ENCODE measurements at regions not wholly inside any gene's neighbourhood (a gene's known extent, or its start where the extent isn't known, plus 50 kb on each side); places are given as distances from the start of the nearest gene placed in this dataset.
"Not testable (repeated sequence)": the region's sequence is repeated elsewhere in the genome, so short reads cannot be mapped to it uniquely, and the experiment has no call there.

DNA sequence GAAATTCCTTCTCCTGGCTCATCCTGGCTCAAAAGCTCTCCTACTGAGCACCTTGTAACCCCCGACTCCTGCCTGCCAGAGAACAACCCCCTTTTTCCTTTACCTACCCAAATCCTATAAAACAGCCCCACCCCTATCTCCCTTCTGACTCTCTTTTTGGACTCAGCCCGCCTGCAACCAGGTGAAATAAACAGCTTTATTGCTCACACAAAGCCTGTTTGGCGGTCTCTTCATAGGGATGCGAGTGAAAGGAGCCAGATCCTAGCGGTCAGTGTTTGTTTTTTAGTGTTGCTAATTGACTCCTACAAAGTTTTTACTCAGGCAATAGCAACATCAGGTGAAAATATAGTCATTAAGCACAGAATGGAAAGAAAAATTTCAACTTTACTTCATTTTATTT lies 592.3 kb upstream of the AADAT start:
- not testable (repeated sequence) for H2AK5ac ChIP-seq (ENCODE audit: low read length); H3K4me1 ChIP-seq (ENCODE audit: control insufficient read depth in 1 of 2, insufficient read depth in 2 of 2, low read length in 2 of 2); H3K18ac ChIP-seq (ENCODE audit: low read length); H3K27me3 ChIP-seq (ENCODE audit: insufficient read depth, low read length); H4K12ac ChIP-seq (ENCODE audit: low read depth, low read length); H2BK5ac ChIP-seq (ENCODE audit: low read depth, low read length, poor library complexity); H2AFZ ChIP-seq (ENCODE audit: insufficient read depth, low read length, poor library complexity); H3K4me2 ChIP-seq (ENCODE audit: low read length); H2BK120ac ChIP-seq (ENCODE audit: insufficient read depth, low read length, poor library complexity); H3K36me3 ChIP-seq (ENCODE audit: control insufficient read depth in 1 of 2, insufficient read depth in 2 of 2, low read length in 2 of 2); H3K14ac ChIP-seq (ENCODE audit: low read length); H3K79me1 ChIP-seq (ENCODE audit: low read length); H4K8ac ChIP-seq (ENCODE audit: low read depth, low read length); H2BK12ac ChIP-seq (ENCODE audit: low read length); H3K9me3 ChIP-seq (ENCODE audit: insufficient read depth, low read depth, low read length); H3K9ac ChIP-seq (ENCODE audit: low read length); H3K4ac ChIP-seq (ENCODE audit: low read depth, low read length); H3K27ac ChIP-seq (ENCODE audit: low read depth, low read length); H4K91ac ChIP-seq (ENCODE audit: low read depth, low read length); DNase-seq; H3K4me3 ChIP-seq (ENCODE audit: low read depth, low read length); H3K23ac ChIP-seq (ENCODE audit: low read length); H3K79me2 ChIP-seq (ENCODE audit: control insufficient read depth, insufficient read depth, low read length, poor library complexity)
- WGBS (ENCODE audit: extremely low coverage, insufficient coverage, insufficient read length), result no CpG with 5 or more reads among the region's 5 CpGs

DNA sequence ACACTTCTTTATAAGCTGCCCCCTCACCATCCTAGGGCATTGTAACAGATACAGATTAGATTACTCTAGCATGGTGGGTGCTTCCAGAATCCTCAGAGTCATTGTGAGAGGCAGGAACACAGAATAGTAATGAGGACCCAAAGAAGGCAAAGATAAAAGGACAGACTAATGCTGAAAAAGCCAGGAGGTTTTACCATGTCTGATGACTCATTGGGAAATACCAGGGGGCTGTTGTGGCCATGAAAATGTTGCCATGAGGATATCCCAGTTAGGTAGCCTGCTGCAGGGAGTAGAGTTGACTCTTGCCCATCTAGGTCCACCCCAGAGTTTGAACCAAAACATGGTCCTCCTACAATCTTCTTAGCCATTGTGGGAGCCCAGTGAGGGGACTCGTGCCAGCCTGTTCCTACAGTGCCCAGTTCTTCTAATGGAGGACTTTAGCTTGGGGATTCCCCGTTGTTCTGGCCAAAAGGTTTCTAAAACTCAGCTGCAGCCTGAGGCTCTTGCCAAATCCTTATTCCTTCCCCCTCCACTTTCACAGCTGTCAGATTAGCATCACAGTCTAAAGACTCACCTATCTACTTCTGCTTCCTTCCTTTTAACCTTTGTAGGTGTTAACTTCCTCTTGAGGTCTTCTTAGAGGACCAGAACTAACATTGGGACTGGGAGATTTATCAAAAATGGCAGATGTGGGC lies 586.0 kb upstream of the AADAT start:
- H3K27ac ChIP-seq (ENCODE audit: low read depth, low read length), result no peak overlapping the region
- H4K91ac ChIP-seq (ENCODE audit: low read depth, low read length), result no peak overlapping the region
- H3K27me3 ChIP-seq (ENCODE audit: insufficient read depth, low read length), result no peaks in the 10 kb centered on the region
- H2BK120ac ChIP-seq (ENCODE audit: insufficient read depth, low read length, poor library complexity), result no peak overlapping the region
- no peak overlapping the region for H3K4me3 ChIP-seq (ENCODE audit: low read depth, low read length)
- H3K4me2 ChIP-seq (ENCODE audit: low read length), result no peak overlapping the region
- no CpG with 5 or more reads among the region's 2 CpGs for WGBS (ENCODE audit: extremely low coverage, insufficient coverage, insufficient read length)
- H3K14ac ChIP-seq (ENCODE audit: low read length), result no peak overlapping the region
- H2AFZ ChIP-seq (ENCODE audit: insufficient read depth, low read length, poor library complexity), result no peak overlapping the region
- H3K36me3 ChIP-seq (ENCODE audit: control insufficient read depth in 1 of 2, insufficient read depth in 2 of 2, low read length in 2 of 2), result no peaks in the 10 kb centered on the region
- H3K79me1 ChIP-seq (ENCODE audit: low read length), result no peaks in the 10 kb centered on the region
- no peak overlapping the region for H2BK12ac ChIP-seq (ENCODE audit: low read length)
- H2AK5ac ChIP-seq (ENCODE audit: low read length), result no peak overlapping the region
- H3K9ac ChIP-seq (ENCODE audit: low read length), result no peak overlapping the region
- no peak overlapping the region for H3K18ac ChIP-seq (ENCODE audit: low read length)
- no peaks in the 10 kb centered on the region for H3K9me3 ChIP-seq (ENCODE audit: insufficient read depth, low read depth, low read length)
- no peak overlapping the region for H3K4ac ChIP-seq (ENCODE audit: low read depth, low read length)
- no peaks in the 10 kb centered on the region for H3K79me2 ChIP-seq (ENCODE audit: control insufficient read depth, insufficient read depth, low read length, poor library complexity)
- no peak overlapping the region for H2BK5ac ChIP-seq (ENCODE audit: low read depth, low read length, poor library complexity)
- H4K12ac ChIP-seq (ENCODE audit: low read depth, low read length), result no peak overlapping the region
- no peak overlapping the region for H4K8ac ChIP-seq (ENCODE audit: low read depth, low read length)
- H3K4me1 ChIP-seq (ENCODE audit: control insufficient read depth in 1 of 2, insufficient read depth in 2 of 2, low read length in 2 of 2), result no peaks in the 10 kb centered on the region
- DNase-seq, result no peak
- H3K23ac ChIP-seq (ENCODE audit: low read length), result no peak overlapping the region

DNA sequence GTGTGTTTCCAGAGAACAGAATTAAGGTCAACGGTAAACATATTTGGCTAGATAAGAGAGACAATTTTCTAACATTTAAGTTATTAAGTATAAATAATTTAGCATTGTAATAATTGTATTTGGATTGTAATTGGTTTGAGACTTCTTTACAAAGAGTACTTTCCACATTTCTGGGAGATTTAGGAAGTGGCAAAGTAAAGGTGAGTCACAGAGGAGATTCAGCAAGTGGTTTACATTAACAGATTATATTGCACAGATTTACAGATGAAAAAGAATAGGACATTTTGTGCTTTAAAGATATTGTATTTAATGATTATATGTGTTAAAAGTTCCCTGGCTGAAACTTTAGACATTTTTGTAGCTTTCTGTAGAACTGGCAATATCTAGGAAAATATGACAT lies 584.4 kb upstream of the AADAT start:
- no peak overlapping the region for H3K18ac ChIP-seq (ENCODE audit: low read length)
- H3K4me2 ChIP-seq (ENCODE audit: low read length), result no peak overlapping the region
- no peaks in the 10 kb centered on the region for H3K9me3 ChIP-seq (ENCODE audit: insufficient read depth, low read depth, low read length)
- H2BK5ac ChIP-seq (ENCODE audit: low read depth, low read length, poor library complexity), result no peak overlapping the region
- H4K91ac ChIP-seq (ENCODE audit: low read depth, low read length), result no peak overlapping the region
- H2AK5ac ChIP-seq (ENCODE audit: low read length), result no peak overlapping the region
- H3K4me3 ChIP-seq (ENCODE audit: low read depth, low read length), result no peak overlapping the region
- no peaks in the 10 kb centered on the region for H3K79me2 ChIP-seq (ENCODE audit: control insufficient read depth, insufficient read depth, low read length, poor library complexity)
- H3K4me1 ChIP-seq (ENCODE audit: control insufficient read depth in 1 of 2, insufficient read depth in 2 of 2, low read length in 2 of 2), result no peaks in the 10 kb centered on the region
- H3K14ac ChIP-seq (ENCODE audit: low read length), result no peak overlapping the region
- no peaks in the 10 kb centered on the region for H3K79me1 ChIP-seq (ENCODE audit: low read length)
- H2BK120ac ChIP-seq (ENCODE audit: insufficient read depth, low read length, poor library complexity), result no peak overlapping the region
- H3K36me3 ChIP-seq (ENCODE audit: control insufficient read depth in 1 of 2, insufficient read depth in 2 of 2, low read length in 2 of 2), result no peaks in the 10 kb centered on the region
- no peak overlapping the region for H3K4ac ChIP-seq (ENCODE audit: low read depth, low read length)
- no peak overlapping the region for H3K27ac ChIP-seq (ENCODE audit: low read depth, low read length)
- H2AFZ ChIP-seq (ENCODE audit: insufficient read depth, low read length, poor library complexity), result no peak overlapping the region
- no peak overlapping the region for H4K8ac ChIP-seq (ENCODE audit: low read depth, low read length)
- no peak overlapping the region for H2BK12ac ChIP-seq (ENCODE audit: low read length)
- no peak overlapping the region for H3K23ac ChIP-seq (ENCODE audit: low read length)
- H3K27me3 ChIP-seq (ENCODE audit: insufficient read depth, low read length), result no peaks in the 10 kb centered on the region
- no peak for DNase-seq
- no CpG with 5 or more reads among the region's 1 CpG for WGBS (ENCODE audit: extremely low coverage, insufficient coverage, insufficient read length)
- no peak overlapping the region for H3K9ac ChIP-seq (ENCODE audit: low read length)
- no peak overlapping the region for H4K12ac ChIP-seq (ENCODE audit: low read depth, low read length)

DNA sequence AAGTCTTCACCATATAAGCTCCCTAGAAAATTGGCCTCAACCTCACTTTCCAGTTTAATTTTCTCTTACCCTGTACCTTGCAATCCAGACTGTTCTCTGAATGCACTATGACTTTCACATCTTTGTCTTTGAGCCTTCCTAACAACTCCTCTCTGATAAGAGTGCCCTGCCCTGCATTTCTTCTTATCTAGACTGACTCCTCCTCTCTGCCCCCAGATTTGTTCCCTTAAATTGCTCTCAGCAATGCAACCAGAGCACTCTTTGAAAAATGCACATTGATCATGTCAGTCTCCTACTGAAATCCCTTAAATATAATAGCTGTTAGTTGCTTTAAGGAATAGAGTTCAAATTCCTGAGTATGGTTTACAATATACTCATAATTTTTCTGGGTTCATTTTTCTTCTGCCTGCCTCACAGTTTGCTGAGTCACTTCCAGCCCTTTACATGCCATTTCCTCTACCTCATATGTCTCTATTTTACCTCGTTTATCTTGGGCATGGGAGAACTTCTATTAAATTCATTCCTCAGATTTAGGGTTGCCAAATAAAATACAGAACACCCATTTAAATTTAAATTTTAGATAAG lies 582.7 kb upstream of the AADAT start:
- no peak overlapping the region for H4K8ac ChIP-seq (ENCODE audit: low read depth, low read length)
- no peak overlapping the region for H3K14ac ChIP-seq (ENCODE audit: low read length)
- H3K4me2 ChIP-seq (ENCODE audit: low read length), result no peak overlapping the region
- H3K27me3 ChIP-seq (ENCODE audit: insufficient read depth, low read length), result no peaks in the 10 kb centered on the region
- H3K9ac ChIP-seq (ENCODE audit: low read length), result no peak overlapping the region
- no peak overlapping the region for H2AK5ac ChIP-seq (ENCODE audit: low read length)
- no peak overlapping the region for H2BK120ac ChIP-seq (ENCODE audit: insufficient read depth, low read length, poor library complexity)
- H3K27ac ChIP-seq (ENCODE audit: low read depth, low read length), result no peak overlapping the region
- H3K4me3 ChIP-seq (ENCODE audit: low read depth, low read length), result no peak overlapping the region
- H3K18ac ChIP-seq (ENCODE audit: low read length), result no peak overlapping the region
- DNase-seq, result no peak
- H3K23ac ChIP-seq (ENCODE audit: low read length), result no peak overlapping the region
- H3K79me1 ChIP-seq (ENCODE audit: low read length), result no peaks in the 10 kb centered on the region
- no peak overlapping the region for H3K4ac ChIP-seq (ENCODE audit: low read depth, low read length)
- H4K12ac ChIP-seq (ENCODE audit: low read depth, low read length), result no peak overlapping the region
- H4K91ac ChIP-seq (ENCODE audit: low read depth, low read length), result no peak overlapping the region
- no peaks in the 10 kb centered on the region for H3K4me1 ChIP-seq (ENCODE audit: control insufficient read depth in 1 of 2, insufficient read depth in 2 of 2, low read length in 2 of 2)
- no peaks in the 10 kb centered on the region for H3K36me3 ChIP-seq (ENCODE audit: control insufficient read depth in 1 of 2, insufficient read depth in 2 of 2, low read length in 2 of 2)
- no peaks in the 10 kb centered on the region for H3K79me2 ChIP-seq (ENCODE audit: control insufficient read depth, insufficient read depth, low read length, poor library complexity)
- no peak overlapping the region for H2BK12ac ChIP-seq (ENCODE audit: low read length)
- H2AFZ ChIP-seq (ENCODE audit: insufficient read depth, low read length, poor library complexity), result no peak overlapping the region
- WGBS (ENCODE audit: extremely low coverage, insufficient coverage, insufficient read length), result no CpG with 5 or more reads among the region's 1 CpG
- no peaks in the 10 kb centered on the region for H3K9me3 ChIP-seq (ENCODE audit: insufficient read depth, low read depth, low read length)
- no peak overlapping the region for H2BK5ac ChIP-seq (ENCODE audit: low read depth, low read length, poor library complexity)
